ENCODE measurements at regions not wholly inside any gene's neighbourhood (a gene's known extent, or its start where the extent isn't known, plus 50 kb on each side); places are given as distances from the start of the nearest gene placed in this dataset.

DNA sequence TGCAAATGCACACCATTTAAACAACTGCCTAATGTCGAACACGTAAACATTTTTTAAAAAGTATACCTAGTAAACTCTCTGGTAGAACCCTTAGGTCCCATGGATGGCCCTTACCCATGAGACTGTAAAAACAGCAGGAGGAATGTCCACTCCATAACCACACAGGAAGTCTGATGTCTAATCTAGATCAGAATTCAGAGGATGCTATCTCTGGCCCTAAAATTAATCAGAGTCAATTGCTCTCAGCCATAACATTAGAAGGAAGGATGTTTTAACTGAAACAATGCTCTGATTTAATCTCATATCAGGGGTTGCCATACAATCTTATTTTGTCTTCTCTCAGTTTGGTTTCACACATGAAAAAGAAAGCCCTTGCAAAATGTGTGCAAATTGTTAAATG, 416.3 kb upstream of the PIK3C3 start:
- TF ChIP-seq, protein P1, sequence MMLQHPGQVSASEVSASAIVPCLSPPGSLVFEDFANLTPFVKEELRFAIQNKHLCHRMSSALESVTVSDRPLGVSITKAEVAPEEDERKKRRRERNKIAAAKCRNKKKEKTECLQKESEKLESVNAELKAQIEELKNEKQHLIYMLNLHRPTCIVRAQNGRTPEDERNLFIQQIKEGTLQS (IDR thresholded peaks at IDR 0.05): no peak
- no peak for TF ChIP-seq HNF4A (conservative IDR thresholded peaks at IDR 0.05)
- TF ChIP-seq FOXA1 (IDR thresholded peaks at IDR 0.05): no peak
- no peak for TF ChIP-seq HNF4G (IDR thresholded peaks at IDR 0.05)
- TF ChIP-seq JUND (IDR thresholded peaks at IDR 0.05): no peak
- TF ChIP-seq RAD21 (IDR thresholded peaks at IDR 0.05): no peak
- TF ChIP-seq, protein P2, sequence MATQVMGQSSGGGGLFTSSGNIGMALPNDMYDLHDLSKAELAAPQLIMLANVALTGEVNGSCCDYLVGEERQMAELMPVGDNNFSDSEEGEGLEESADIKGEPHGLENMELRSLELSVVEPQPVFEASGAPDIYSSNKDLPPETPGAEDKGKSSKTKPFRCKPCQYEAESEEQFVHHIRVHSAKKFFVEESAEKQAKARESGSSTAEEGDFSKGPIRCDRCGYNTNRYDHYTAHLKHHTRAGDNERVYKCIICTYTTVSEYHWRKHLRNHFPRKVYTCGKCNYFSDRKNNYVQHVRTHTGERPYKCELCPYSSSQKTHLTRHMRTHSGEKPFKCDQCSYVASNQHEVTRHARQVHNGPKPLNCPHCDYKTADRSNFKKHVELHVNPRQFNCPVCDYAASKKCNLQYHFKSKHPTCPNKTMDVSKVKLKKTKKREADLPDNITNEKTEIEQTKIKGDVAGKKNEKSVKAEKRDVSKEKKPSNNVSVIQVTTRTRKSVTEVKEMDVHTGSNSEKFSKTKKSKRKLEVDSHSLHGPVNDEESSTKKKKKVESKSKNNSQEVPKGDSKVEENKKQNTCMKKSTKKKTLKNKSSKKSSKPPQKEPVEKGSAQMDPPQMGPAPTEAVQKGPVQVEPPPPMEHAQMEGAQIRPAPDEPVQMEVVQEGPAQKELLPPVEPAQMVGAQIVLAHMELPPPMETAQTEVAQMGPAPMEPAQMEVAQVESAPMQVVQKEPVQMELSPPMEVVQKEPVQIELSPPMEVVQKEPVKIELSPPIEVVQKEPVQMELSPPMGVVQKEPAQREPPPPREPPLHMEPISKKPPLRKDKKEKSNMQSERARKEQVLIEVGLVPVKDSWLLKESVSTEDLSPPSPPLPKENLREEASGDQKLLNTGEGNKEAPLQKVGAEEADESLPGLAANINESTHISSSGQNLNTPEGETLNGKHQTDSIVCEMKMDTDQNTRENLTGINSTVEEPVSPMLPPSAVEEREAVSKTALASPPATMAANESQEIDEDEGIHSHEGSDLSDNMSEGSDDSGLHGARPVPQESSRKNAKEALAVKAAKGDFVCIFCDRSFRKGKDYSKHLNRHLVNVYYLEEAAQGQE (IDR thresholded peaks at IDR 0.05): no peak
- no peak for TF ChIP-seq FOXA2 (IDR thresholded peaks at IDR 0.05)
- no peak for TF ChIP-seq SP1 (IDR thresholded peaks at IDR 0.05)
- no peak for TF ChIP-seq NR2F2 (IDR thresholded peaks at IDR 0.05)
- TF ChIP-seq GABPA (IDR thresholded peaks at IDR 0.05 in 1 of 2, conservative IDR thresholded peaks at IDR 0.05 in 1 of 2): no peak
- TF ChIP-seq, protein P3, sequence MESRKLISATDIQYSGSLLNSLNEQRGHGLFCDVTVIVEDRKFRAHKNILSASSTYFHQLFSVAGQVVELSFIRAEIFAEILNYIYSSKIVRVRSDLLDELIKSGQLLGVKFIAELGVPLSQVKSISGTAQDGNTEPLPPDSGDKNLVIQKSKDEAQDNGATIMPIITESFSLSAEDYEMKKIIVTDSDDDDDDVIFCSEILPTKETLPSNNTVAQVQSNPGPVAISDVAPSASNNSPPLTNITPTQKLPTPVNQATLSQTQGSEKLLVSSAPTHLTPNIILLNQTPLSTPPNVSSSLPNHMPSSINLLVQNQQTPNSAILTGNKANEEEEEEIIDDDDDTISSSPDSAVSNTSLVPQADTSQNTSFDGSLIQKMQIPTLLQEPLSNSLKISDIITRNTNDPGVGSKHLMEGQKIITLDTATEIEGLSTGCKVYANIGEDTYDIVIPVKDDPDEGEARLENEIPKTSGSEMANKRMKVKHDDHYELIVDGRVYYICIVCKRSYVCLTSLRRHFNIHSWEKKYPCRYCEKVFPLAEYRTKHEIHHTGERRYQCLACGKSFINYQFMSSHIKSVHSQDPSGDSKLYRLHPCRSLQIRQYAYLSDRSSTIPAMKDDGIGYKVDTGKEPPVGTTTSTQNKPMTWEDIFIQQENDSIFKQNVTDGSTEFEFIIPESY (IDR thresholded peaks at IDR 0.05): no peak
- no peak for TF ChIP-seq YY1 (IDR thresholded peaks at IDR 0.05)
- TF ChIP-seq, protein P4, sequence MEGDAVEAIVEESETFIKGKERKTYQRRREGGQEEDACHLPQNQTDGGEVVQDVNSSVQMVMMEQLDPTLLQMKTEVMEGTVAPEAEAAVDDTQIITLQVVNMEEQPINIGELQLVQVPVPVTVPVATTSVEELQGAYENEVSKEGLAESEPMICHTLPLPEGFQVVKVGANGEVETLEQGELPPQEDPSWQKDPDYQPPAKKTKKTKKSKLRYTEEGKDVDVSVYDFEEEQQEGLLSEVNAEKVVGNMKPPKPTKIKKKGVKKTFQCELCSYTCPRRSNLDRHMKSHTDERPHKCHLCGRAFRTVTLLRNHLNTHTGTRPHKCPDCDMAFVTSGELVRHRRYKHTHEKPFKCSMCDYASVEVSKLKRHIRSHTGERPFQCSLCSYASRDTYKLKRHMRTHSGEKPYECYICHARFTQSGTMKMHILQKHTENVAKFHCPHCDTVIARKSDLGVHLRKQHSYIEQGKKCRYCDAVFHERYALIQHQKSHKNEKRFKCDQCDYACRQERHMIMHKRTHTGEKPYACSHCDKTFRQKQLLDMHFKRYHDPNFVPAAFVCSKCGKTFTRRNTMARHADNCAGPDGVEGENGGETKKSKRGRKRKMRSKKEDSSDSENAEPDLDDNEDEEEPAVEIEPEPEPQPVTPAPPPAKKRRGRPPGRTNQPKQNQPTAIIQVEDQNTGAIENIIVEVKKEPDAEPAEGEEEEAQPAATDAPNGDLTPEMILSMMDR (IDR thresholded peaks at IDR 0.05; ENCODE audit: low read depth, low read length, missing input control): no peak
- TF ChIP-seq EGR1 (IDR thresholded peaks at IDR 0.05; ENCODE audit: low read depth in 2 of 2): no peak
- no peak for TF ChIP-seq RXRA (IDR thresholded peaks at IDR 0.05)
- no peak for TF ChIP-seq TAF1 (conservative IDR thresholded peaks at IDR 0.05)
- TF ChIP-seq, protein P5, sequence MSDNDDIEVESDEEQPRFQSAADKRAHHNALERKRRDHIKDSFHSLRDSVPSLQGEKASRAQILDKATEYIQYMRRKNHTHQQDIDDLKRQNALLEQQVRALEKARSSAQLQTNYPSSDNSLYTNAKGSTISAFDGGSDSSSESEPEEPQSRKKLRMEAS (IDR thresholded peaks at IDR 0.05): no peak
- 94% methylated on average over 2 of the region's 2 CpGs for WGBS
- H3K4me1 ChIP-seq (ENCODE audit: control insufficient read depth in 4 of 4, insufficient read depth in 4 of 4, low read length in 3 of 4): no peaks in the 10 kb centered on the region

More for the DNA sequence above, 416.3 kb upstream of the PIK3C3 start:
- no peak overlapping the region for H3K27ac ChIP-seq (ENCODE audit: low read depth in 1 of 2, low read length in 2 of 2)
- H3K9ac ChIP-seq (ENCODE audit: low read depth in 1 of 2, low read length in 2 of 2): no peak overlapping the region
- H3K9me3 ChIP-seq (ENCODE audit: control insufficient read depth in 4 of 4, low read length in 3 of 4): no peaks in the 10 kb centered on the region
- no peaks in the 10 kb centered on the region for H3K27me3 ChIP-seq (ENCODE audit: control insufficient read depth in 4 of 4, insufficient read depth in 4 of 4, low read length in 3 of 4)
- H3K4me3 ChIP-seq (ENCODE audit: low read depth in 1 of 3, low read length in 3 of 3): no peak overlapping the region
- DNase-seq (ENCODE audit: low spot score): no peak
- no peaks in the 10 kb centered on the region for H3K36me3 ChIP-seq (ENCODE audit: control insufficient read depth in 4 of 4, insufficient read depth in 3 of 4, low read depth in 1 of 4, low read length in 3 of 4)

All from liver (tissue), 8 donors.